Erythroblast (primary cell): ENCODE measurements at regions not wholly inside any gene's neighbourhood (a gene's known extent, or its start where the extent isn't known, plus 50 kb on each side); places are given as distances from the start of the nearest gene placed in this dataset.

Source experiments
- GATA1 ChIP-seq: IDR thresholded peaks from 2 replicates; pipeline ENCODE4 v1.6.1; 2011; ENCODE audit warnings: low read depth, mild to moderate bottlenecking, control low read depth, low read length, moderate library complexity
- POLR2A ChIP-seq: IDR thresholded peaks from 2 replicates; pipeline ENCODE4 v1.6.1; 2011; ENCODE audit warnings: mild to moderate bottlenecking, low read length

DNA sequence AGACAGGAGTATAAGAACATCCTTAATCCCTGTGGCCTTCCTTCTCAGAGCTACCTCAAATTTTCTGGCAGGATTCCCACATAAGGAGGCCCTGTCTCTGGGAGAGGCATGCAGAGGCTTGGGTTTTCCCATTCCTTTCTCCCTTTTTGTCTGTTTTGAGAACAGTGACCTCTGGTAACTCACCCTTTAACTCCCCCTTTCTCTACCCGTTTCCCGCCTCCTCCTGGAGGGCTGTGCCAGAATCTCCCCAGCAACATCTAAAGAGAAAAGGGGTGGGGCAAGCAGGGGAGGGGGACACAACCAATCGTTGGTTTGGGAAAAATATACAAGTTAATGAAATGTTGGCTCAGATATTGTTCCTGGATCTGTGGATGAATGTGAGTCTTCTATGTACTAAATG is 303.7 kb upstream of the IRS4 start:
- TF ChIP-seq POLR2A: no peak
- no peak for TF ChIP-seq GATA1
